NCI-H1694 treated with DMSO at 0.1 percent for 48 hours (cell line): ENCODE measurements at regions not wholly inside any gene's neighbourhood (a gene's known extent, or its start where the extent isn't known, plus 50 kb on each side); places are given as distances from the start of the nearest gene placed in this dataset.

Experiments used
- DNase-seq: peaks from one replicate; lab custom pipeline; 2025; lab: John Stamatoyannopoulos, UW

DNA sequence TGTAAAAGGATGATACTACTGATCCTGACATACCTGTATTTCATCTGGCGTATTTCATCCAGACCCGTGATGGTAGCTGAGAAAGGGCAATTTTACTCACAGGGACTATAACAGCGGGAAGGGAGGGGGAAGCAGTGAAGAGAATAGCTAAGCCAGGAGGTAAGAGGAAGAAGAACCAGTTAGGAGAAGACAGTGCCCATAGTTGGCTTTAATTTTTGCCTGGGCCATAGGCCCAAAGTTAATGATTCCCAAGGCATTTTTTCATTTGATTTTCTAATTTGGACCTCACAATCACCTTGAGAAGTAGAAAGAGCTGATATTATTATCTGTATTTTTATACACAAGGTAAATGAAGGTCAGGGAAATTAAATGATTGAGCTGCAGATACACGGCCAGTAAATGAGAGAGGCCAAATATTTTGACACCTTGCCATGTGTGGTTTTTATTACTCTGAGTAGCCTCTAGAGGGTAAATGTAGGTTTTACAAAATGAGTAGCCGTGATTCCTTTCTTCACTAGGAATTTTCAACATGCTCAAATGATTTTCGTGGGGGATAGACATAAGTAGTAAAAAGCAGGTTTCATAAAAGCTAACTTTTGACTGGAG is 382.2 kb downstream of the FUT8 start:
- no peak for DNase-seq

DNA sequence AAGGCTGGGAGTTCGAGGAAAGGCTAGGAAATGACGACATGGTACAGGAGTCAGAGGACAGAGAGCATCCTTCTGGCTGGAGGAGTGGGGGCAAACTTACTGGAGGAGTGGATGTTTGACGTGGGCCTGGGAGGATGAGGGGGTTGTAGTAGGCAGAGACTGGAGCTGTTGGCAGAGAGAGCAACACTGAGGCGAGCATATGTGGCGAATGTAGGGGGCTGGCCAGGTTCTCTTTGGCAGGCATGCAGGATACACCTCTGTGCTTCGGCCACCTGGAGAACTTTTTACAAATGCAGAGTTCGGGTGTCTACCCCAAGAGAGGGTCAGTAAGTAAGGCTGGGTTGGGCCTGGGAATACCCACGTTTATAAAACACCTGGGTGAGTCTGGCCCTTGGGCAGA is 385.7 kb downstream of the FUT8 start:
- DNase-seq = no peak

DNA sequence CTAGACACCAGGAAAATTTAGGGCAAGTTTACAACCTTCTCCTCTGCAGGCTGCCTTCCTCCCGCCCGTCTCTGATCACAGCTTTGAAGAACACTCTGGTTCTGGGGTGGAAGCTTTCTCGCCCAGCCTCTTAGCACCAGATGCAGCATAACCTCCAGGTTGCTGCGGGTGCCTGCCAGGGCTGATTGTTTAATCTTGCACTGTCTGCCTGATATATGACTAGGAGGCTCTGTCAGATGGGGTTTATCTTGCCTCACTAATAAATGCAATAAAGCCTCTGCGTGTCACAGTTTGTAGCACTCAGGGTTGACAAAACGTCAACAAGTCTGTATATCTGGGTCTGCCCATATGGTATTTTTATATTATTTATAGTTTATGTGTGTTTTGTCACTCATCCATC is 388.2 kb downstream of the FUT8 start:
- DNase-seq = peak; percentile 91

DNA sequence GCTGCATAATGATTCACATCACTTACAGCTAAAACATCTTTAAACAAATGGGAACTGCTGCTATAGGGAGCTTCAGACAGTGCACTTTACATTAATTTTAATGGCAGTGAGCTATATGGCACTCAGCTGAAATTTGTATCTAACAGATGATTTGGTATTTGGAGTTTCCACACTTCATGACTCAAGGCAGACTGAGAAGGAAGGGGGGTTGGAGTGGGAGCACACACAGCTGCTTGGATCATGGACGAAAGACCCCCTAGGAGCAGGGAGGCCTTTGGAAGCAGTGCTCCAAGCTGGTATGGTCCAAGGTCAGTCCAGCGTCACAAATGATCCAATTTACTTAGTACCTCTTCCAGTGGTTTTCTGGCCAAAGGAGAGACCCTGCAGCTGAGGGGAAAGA is 389.7 kb downstream of the FUT8 start:
- no peak for DNase-seq

DNA sequence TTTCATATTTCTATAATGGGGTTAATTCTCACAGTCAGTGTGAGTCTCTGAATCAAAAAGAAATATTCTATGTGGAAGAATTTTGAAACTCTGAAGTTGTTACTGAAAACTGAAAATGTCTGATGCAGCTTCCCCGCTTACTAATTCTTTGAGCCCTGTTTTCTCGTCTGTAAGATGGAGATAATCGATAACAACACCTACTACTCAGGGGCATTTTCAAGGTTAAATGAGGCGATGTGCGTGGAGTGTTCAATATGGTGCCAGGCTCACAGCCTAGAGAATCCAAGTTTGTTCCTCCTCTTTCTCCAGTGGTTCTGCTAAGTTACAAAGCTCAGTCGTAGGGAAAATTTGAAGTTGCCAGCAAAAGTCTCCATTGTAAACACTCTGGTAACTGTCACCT is 391.4 kb downstream of the FUT8 start:
- no peak for DNase-seq

DNA sequence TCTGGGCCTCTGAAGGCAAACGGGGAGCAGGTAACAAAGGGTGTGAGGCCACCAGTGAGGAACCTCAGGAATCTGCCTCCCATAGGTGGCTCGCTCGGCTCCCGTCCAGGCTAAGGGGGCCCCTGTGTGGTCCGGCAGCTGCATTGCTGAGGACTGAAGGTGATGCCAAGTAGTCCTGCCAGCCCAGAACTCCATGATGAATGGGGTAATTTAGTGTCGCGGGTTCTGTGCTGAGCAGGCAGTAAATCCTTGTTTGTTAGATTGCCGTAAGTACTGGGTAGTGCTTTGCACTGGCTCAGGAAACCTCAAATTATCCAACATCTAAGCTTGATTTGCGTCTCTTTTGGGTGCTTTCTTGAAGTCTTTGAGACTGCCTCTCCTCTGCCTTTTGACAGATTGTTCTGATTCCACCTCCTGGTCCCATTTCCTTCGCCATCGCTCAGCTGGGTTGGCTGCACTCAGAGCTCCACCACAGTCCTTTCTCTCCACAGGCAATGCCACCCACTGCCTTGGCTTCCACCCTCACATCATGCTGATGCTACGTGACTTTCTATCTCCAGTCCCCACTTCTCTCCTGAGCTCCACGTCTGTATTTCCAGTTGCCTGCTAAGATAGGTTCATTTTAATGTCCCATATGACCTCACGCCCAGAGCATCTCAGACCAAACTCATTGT is 392.0 kb downstream of the FUT8 start:
- no peak for DNase-seq

DNA sequence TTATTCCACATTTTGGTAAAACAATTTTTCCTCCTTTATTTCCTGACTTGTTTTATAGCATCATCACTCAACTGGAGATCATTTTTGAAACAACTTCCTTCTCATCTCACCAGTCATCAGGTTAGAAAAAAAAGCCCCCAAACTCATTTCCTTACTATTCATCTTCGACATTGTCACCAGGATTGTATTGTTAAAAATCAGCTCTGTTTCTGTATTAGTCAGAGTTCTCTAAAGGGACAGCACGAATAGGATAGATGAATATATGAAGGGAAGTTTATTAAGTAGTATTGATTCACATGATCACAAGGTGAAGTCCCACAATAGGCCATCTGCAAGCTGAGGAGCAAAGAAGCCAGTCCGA is 392.6 kb downstream of the FUT8 start:
- DNase-seq = no peak

DNA sequence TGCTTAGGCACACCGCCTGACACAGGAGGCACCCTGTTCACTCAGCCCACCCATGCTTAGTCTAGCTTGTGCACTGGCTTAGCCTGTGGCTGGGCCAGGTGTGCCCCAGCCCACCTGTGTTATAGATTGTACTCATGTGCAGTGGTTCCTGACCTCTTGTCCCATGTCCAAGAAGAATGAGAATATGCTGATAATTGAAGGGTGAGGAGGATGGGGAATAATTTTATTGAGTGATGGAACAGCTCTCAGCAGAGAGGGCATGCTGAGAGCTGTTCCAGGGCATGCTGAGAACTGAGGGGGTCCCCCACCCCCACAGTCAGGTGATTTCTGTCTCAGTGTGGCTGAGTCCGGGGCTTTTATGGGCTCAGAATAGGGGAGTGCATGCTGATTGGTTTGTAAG is 395.9 kb downstream of the FUT8 start:
- no peak for DNase-seq

DNA sequence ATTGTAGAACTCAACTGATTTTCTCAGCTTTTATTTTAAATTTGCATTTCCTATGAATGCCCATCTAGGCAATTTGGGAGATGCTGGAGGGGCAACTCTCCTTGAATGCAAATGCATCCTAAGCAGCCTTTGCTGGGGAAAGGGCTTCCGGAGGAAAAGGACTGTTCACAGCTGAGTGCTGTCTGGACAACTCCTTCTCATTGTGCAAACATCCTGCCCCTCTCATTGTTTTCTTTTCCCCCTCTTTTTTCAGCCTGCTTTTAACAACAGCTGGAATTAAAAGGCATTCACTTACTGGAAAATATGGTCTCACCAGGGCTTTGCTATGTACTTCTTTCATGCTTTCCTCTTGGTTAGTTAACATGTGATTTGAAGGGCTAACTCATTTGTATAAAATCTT is 397.8 kb downstream of the FUT8 start:
- DNase-seq = no peak

DNA sequence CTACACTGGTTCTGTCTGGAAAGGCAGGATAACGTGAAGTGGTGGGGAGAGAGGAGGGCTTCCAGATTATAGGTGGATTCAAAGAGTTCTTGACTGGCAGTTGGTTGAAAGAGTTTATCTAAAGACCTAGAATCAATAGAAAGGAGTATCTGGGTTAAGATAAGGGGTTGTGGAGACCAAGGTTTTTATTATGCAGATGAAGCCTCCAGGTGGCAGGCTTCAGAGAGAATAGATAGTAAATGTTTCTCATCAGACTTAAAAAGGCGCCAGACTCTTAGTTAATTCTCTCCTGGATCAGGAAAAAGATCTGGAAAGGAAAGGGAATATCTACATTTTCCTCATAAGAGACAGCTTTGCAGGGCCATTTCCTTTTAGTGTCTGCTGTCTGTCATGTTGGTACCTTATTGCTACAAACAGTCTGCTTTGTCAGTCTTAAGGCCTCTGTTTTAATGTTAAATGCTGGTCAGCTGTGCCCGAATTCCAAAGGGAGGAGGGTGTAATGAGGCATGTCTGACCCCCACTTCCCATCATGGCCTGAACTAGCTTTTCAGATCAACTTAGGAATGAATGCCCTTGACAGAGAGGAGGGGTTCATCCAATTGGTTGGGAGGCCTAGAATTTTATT is 401.3 kb downstream of the FUT8 start:
- DNase-seq = no peak

DNA sequence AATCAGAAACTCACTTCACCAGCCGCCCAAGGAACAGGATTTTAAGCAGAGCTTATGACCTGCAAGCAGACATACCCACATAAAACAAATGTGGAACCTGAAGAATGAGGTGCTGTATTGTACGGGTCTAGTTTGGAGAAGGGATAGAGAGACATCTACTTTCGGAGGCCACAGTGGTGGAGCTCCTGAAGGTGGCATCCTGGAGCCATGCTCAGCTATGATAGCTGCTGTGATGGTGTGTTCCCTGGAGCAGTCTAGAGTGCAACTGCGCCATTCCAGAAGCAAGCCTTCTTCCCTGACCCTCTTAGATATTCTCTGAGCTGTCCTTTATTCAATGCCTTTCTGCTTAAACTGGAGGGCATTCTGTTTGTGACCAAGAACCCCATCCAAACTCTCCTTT is 402.6 kb downstream of the FUT8 start:
- no peak for DNase-seq

DNA sequence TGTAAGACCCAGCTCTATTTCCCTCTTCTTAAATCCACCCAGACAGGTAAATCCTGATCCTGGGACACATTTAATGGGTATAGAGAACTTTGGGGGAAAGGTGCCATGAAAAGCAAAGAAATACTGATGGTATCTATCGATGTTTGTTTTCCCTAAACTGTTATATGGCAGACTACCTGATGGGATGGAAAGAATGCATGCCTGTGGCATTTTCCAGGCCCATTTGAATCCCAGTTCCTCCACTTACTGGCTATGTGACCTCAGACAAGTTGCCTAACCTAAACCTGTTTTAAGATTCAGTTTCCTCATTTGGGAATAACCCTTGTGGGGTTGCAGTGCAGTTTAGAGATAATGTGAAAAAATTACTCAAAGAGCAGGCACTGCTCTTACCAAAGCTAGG is 404.5 kb downstream of the FUT8 start:
- no peak for DNase-seq

DNA sequence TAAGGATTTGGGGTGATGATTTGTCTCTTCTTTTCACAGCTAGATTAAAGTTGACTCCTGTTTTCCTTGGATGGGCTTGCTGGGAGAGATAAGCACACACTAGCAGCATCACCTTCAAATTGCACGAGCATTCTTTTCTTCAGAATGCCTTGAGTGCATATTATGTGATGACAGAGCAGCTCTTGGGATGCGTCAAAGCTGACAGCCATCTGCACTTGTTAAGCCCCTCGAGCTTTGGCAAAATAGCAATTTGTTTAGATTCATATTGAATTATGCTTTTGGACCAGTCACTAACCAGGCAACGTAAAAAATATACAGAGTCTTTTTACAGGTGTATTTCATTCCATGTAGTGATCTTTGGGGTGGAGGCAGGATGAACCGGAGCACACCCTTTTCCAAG is 407.0 kb downstream of the FUT8 start:
- DNase-seq = no peak

DNA sequence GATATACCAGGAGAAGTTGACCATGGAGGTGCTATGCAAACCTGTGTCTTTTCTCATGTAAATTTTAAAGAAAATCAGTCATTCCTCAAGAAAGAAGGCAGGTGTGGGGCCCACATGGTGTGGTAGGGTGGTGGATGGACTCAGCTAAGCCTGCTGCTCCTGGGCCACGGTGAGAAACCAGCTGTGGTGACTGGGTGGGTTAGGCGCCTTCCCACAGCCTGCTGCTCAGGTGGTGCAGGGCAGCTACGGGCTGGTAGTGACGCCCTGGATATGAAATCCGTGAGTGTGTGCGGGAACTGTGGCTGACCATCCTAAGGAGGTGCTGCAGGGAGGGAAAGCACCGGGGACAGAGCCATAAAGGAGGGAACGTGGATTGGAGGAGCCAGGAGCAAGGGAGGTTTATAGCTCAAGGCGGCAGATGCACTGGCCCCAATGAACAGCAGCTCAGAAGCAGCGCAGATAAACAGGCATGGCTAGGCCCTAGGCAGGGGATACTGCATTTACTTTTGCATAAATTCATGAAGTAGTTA is 408.8 kb downstream of the FUT8 start:
- DNase-seq = no peak

DNA sequence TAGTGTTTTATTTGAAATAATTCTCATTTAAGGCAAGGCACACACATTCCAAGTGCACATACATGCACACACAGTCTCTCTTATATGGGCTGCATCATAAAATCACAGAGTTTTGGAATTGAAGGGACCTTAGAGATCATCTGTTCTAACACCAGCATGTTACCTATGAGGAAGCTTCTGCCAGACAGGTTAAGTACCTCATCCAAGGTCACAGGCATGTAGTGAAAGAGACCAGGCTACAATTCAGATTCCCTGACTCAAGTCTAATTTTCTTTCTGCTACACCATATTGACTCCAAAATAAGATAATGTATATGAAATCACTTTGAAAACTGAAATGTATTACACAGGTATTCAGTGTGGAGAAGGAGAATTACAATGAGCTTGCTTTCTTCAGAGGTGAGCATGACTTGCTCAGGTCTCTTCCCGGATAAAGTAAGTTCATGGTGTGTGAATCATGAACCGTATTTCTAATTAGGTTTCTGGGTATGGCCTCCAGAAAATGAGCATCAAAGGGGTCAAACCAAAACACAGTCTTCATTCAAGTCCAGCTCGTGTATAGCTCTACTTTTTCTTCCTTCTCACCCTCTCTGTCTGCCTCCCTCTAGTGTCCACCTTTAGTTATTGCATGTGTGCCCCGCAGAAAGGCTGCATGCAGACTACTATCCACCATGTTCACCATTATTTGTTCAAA is 411.9 kb downstream of the FUT8 start:
- peak; percentile 74 for DNase-seq

DNA sequence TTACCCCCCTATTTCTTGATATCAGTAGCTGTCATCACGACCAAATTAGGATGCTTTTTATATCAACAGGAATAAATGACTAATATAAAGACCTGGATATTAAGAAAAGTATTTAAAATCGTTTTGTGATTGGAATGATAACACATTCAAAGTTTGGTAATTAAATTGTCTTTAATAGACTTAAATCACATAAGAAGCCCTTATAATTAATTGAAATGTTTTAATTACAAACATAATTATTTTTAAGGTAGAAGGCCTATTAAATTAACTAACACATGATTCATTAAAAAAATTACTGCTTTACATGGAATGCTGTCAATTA is 412.4 kb downstream of the FUT8 start:
- no peak for DNase-seq

DNA sequence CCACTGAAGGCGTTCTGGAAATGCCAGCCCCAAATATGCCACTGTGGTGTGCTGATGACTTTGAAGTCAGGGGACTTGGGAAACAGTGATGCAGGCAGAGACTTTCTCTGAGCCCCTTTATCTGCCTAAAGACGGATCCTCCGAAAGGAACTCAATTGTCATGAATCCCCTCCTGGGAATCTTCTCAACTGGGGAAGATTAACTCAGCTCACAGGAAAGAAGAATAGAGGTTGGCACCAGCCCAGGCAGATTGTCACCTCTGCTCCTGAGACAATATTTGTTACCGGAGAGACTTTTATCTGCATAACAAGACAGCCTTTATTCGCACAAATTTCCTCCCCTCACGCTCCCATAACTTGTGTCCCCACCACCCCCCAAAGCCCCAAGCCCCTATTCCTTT is 414.4 kb downstream of the FUT8 start:
- no peak for DNase-seq

DNA sequence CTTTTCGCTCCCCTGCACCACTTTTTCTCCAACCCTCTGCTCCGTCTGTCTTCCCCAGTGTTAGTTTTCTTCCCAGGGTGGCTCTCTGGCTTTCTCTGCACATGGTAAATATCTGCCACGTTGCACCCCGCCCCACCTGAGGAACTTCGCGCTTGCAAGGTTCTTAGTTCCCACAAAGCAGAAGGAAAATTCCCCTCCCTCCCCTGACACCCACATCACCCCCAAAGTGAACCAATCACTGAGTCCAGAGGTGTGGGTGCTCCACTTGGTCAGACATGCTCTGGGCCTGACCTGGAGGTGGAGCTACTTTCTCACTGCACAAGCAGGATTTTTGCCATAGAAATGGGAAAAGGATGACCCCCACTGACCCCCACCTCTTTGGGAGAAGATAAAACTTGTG is 415.0 kb downstream of the FUT8 start:
- no peak for DNase-seq

DNA sequence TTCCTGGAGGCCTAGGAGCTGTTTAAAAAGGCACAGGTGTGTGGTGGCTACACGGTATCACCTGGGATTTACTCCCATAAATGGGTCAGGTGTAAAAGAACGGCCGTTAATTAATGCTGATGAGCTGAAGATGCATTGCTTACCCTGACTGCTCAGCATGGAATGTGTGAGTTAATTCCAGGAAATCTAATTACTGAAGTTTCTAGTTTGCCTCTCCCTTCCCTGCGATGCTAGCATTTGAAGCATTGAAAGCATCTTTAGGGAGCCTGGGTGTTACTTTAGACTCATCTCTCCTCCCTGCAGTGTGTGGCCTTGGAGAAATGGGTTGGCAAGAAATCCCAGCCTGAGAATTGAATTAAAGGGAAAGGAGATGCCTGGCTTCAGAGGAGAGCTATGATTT is 415.9 kb downstream of the FUT8 start:
- DNase-seq = no peak

DNA sequence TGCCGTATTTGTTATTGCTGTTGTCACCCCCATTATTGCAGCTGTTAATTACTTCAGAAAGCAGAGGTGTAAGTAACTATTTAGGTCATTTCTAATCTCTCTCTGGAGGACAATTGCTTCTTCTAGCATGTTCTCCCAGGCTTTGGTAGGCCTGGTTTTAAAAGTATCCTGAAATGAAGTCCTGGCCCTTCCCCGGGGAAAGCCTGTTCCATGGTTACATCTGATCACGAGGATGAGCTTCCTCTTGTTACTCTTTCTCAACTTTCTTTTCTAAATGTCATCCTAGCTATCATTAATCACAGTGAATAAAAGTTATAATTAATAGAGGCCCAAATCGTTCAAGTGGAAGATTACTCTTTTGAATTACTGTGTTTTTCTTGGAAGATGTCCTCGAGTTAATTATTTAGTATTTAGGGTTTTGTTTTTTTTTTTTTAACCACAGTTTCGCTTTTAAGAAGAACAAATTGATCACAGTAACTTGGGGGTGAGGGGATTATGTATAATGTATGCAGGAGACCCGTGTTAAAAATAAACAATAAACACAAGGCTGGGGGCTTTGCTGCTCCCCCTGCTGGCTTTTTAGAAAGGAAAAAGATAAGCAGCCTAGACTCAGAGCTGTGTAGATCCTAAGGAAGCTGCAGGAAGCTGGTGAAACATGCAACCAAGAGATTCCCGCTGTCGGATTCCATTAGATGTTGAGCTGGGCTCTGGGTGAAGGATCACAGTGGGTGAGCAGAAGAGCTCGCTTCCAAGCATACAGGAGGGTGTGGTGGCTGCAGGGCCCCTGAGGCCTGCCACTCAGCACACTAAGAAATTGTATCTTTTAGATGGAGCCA is 420.1 kb downstream of the FUT8 start:
- DNase-seq = no peak

DNA sequence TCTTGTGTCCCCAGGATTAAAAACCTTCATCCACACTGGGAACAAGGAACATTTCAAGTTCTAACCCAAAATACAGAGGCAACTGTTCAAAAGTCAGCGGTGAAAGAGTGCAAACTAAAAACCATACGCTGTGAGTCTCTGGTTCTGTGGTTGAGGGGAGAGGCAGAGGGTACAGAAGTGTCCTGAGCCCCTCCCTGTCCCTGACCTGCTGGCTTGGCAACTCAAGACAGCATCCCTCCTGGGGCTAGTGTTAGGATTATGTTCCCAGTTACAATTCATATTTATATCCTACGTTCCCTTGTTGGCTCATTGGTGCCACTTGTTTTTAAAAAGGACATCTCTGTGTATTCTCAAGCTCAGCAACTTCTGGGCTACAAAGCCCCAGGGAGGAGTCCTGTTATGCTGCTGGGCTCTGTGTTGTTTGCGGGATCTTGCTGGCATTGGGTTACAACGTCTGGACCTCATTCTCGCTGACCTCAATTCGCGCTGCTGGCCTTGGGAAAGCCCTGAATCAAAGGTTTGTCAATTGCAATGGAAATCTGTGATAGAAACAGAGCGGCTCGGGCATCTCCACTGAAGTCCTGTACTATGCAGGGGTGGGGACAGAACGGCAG is 420.8 kb downstream of the FUT8 start:
- DNase-seq = no peak

DNA sequence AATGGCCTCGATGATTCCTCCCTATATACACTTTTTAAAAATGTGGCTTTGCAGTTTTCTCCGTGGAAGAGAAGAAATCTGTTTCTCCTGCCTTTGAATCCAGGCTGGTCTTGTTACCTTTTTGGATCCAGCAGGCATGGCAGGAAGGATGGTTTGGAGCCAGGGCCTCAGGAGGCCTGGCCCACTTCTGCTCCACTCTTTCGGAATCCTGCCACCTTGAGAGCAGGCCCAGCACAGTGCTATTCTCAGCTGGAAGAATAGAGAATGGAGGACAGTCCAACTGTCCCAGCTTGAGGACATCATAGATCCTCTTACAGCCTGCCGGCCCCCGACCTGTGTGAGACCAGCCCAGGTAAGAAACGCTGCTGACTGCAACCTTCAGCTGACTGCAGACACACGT is 421.5 kb downstream of the FUT8 start:
- no peak for DNase-seq
